ENCODE measurements at regions not wholly inside any gene's neighbourhood (a gene's known extent, or its start where the extent isn't known, plus 50 kb on each side); places are given as distances from the start of the nearest gene placed in this dataset.
"Not testable (repeated sequence)": the region's sequence is repeated elsewhere in the genome, so short reads cannot be mapped to it uniquely, and the experiment has no call there.

- H3K27ac ChIP-seq (ENCODE audit: low read length): no peak overlapping the region
- no peak for ATAC-seq
- intact Hi-C loops (cut with DNase I): no loop called here
Observed at GRCh38 chr13:31385540-31385939, 185.8 kb downstream of the B3GLCT start.

DNA sequence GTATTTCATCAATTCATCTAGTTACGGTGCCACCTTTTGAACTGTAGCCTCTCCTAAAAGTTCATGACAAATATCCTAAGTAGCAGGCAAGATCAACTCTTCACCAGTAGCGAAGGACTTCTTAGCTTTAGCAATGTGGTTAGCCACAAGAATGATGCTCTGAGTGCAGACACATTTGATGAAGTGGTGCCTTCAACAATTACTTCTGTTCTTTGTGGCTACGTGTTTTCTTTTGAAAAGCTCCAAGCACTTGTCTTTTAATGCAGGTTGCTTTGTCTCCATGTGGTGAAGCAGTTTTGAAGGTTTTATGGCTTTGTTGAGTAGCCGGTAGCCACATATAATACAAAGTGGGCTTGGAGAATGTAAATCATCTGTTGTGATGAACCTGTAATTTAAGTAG is 194.7 kb downstream of the B3GLCT start:
- intact Hi-C loops (cut with DNase I): no loop called here
- no peak for ATAC-seq
- H3K27me3 ChIP-seq (ENCODE audit: control insufficient read depth, insufficient read depth): no peaks in the 10 kb centered on the region
- no peaks in the 10 kb centered on the region for H3K4me1 ChIP-seq (ENCODE audit: control insufficient read depth, insufficient read depth, low read length)
- H3K4me3 ChIP-seq (ENCODE audit: low read length): no peak overlapping the region
- H3K9me3 ChIP-seq (ENCODE audit: control insufficient read depth, low read length): no peaks in the 10 kb centered on the region
- WGBS: 85% methylated on average over 4 of the region's 4 CpGs
- DNase-seq: no peak
- H3K27ac ChIP-seq (ENCODE audit: low read length): no peak overlapping the region

More at GRCh38 chr13:31385540-31385939, 185.8 kb downstream of the B3GLCT start:
- no peaks in the 10 kb centered on the region for H3K9me3 ChIP-seq (ENCODE audit: control insufficient read depth, low read length)
- DNase-seq: no peak
- H3K4me1 ChIP-seq (ENCODE audit: control insufficient read depth, insufficient read depth, low read length): no peaks in the 10 kb centered on the region
- no peaks in the 10 kb centered on the region for H3K27me3 ChIP-seq (ENCODE audit: control insufficient read depth, insufficient read depth)
- 58% methylated on average over 5 of the region's 5 CpGs for WGBS
- no peak overlapping the region for H3K4me3 ChIP-seq (ENCODE audit: low read length)

DNA sequence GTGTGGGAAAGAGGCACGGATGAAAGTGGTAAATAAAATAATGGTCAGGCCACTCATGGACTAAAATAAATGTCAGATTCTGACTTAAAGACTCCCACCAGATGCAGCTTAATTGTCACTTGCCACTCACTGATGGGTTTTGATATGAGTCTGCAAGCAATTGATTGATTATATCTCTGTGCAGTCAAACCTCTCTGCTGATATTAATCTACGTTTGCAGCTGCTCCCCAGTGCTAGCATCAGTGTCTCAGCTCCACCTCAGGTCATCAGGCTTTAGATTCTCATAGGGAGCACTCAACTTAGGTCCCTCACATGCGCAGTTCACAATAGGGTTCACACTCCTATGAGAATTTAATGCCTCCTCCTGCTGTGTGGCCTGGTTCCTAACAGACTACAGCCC is 195.3 kb downstream of the B3GLCT start:
- 79% methylated on average over 3 of the region's 3 CpGs for WGBS
- ATAC-seq: no peak
- no peaks in the 10 kb centered on the region for H3K4me1 ChIP-seq (ENCODE audit: control insufficient read depth, insufficient read depth, low read length)
- no peaks in the 10 kb centered on the region for H3K27me3 ChIP-seq (ENCODE audit: control insufficient read depth, insufficient read depth)
- intact Hi-C loops (cut with DNase I): no loop called here
- DNase-seq: no peak
- H3K27ac ChIP-seq (ENCODE audit: low read length): no peak overlapping the region
- H3K4me3 ChIP-seq (ENCODE audit: low read length): no peak overlapping the region
- no peaks in the 10 kb centered on the region for H3K9me3 ChIP-seq (ENCODE audit: control insufficient read depth, low read length)

DNA sequence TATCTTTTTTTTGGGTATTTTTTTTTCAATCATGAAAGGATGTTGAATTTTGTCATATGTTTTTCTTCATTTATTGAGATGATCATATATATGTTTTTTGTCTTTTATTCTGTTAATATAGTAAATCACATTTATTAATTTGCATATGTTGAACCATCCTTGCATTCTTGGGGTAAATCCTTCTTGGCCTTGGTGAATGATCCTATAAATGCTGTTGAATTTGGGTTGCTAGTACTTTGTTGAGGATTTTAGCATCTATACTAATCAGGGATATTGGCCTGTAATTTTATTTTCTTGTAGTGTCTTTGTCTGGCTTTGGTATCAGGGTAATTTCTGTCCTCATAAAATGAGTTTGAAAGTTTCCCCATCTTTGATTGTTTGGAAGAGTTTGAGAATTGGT is 199.9 kb downstream of the B3GLCT start:
- H3K27me3 ChIP-seq (ENCODE audit: control insufficient read depth, insufficient read depth): no peaks in the 10 kb centered on the region
- intact Hi-C loops (cut with DNase I): no loop called here
- no peak overlapping the region for H3K4me3 ChIP-seq (ENCODE audit: low read length)
- H3K9me3 ChIP-seq (ENCODE audit: control insufficient read depth, low read length): no peaks in the 10 kb centered on the region
- H3K27ac ChIP-seq (ENCODE audit: low read length): no peak overlapping the region
- ATAC-seq (no peak), DNase-seq (no peak)
- H3K4me1 ChIP-seq (ENCODE audit: control insufficient read depth, insufficient read depth, low read length): no peaks in the 10 kb centered on the region

DNA sequence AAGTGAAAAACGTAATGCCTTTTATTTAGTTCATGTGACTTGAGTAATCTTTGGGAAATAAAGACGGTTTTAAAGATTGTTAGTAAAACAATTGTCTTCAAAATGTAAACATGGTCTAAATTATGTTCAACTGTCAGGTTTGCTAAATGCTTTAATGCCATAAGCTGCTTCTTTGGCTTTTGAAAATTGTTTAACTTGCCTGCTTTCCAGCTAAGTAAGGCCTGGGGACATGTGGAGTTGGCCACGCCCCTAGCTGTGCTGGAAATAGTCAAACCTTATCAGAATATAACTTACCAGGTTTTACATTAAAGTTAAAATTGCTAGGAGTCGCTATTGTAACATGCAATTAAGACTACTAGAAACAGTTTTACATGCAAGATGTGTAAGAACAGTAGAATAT is 203.9 kb downstream of the B3GLCT start:
- H3K4me1 ChIP-seq (ENCODE audit: control insufficient read depth, insufficient read depth, low read length); H3K4me3 ChIP-seq (ENCODE audit: low read length); H3K27ac ChIP-seq (ENCODE audit: low read length); intact Hi-C loops (cut with DNase I); H3K9me3 ChIP-seq (ENCODE audit: control insufficient read depth, low read length); H3K27me3 ChIP-seq (ENCODE audit: control insufficient read depth, insufficient read depth); ATAC-seq; DNase-seq: not testable (repeated sequence)
- 83% methylated on average over 4 of the region's 4 CpGs for WGBS

- no peak overlapping the region for H3K27ac ChIP-seq (ENCODE audit: low read length)
- no peaks in the 10 kb centered on the region for H3K9me3 ChIP-seq (ENCODE audit: control insufficient read depth, low read length)
- H3K4me1 ChIP-seq (ENCODE audit: control insufficient read depth, insufficient read depth, low read length): no peaks in the 10 kb centered on the region
- no peaks in the 10 kb centered on the region for H3K27me3 ChIP-seq (ENCODE audit: control insufficient read depth, insufficient read depth)
- DNase-seq (no peak), ATAC-seq (no peak)
- intact Hi-C loops (cut with DNase I): no loop called here
- 90% methylated on average over 1 of the region's 1 CpG for WGBS
- H3K4me3 ChIP-seq (ENCODE audit: low read length): no peak overlapping the region
Observed at GRCh38 chr13:31408927-31409326, 209.2 kb downstream of the B3GLCT start.

- intact Hi-C loops (cut with DNase I): no loop called here
- DNase-seq (no peak), ATAC-seq (no peak)
- Histone ChIP-seq H3K4me1 (ENCODE audit: control insufficient read depth, insufficient read depth, low read length) (no peaks in the 10 kb centered on the region), H3K27me3 (ENCODE audit: control insufficient read depth, insufficient read depth) (no peaks in the 10 kb centered on the region), H3K9me3 (ENCODE audit: control insufficient read depth, low read length) (no peaks in the 10 kb centered on the region), H3K27ac (ENCODE audit: low read length) (no peak overlapping the region), H3K4me3 (ENCODE audit: low read length) (no peak overlapping the region)
- WGBS: 69% methylated on average over 6 of the region's 6 CpGs
Observed at GRCh38 chr13:31409678-31410356, 210.0 kb downstream of the B3GLCT start.

DNA sequence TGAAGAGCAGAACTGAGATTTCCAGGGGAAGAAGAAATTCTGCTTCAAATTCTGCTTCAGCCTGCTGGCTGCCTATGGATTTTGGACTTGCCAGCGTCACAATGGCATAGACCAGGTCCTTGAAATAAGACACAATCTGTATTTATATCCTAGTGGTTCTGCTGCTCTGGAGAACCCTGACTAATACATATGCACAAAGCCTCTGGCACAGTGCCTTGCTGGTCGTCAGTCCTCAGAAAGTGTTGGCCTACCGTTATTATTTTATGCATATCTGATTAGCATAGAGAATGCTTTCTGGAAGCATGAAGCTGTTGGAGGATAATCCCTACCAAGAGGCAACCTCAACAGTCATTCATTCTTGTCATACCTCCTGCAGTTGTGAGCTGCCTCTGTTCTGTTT is 213.7 kb downstream of the B3GLCT start:
- H3K27me3 ChIP-seq (ENCODE audit: control insufficient read depth, insufficient read depth): no peaks in the 10 kb centered on the region
- H3K4me3 ChIP-seq (ENCODE audit: low read length): no peak overlapping the region
- H3K4me1 ChIP-seq (ENCODE audit: control insufficient read depth, insufficient read depth, low read length): no peaks in the 10 kb centered on the region
- no peak for DNase-seq
- H3K27ac ChIP-seq (ENCODE audit: low read length): no peak overlapping the region
- no peak for ATAC-seq
- H3K9me3 ChIP-seq (ENCODE audit: control insufficient read depth, low read length): no peaks in the 10 kb centered on the region
- intact Hi-C loops (cut with DNase I): no loop called here
- 52% methylated on average over 3 of the region's 3 CpGs for WGBS

DNA sequence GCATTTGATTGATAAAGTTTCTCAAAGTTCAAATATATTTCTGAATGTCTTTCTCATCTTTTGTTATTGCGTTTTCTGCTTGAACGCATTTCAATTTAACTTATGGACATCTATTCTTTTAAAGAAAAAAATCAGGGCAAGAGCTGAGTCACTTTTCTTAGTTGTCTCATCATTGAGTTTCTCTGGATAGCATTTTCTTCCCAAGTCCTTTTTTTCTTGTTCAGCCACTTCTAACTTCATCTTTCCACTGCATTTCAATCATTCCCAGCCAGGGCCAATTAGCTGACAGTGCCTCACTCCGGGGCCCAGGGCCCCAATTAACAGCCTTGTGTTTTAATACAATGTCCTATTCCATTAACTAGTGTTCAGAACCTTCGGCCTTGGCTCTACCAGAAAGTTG is 216.3 kb downstream of the B3GLCT start:
- no peaks in the 10 kb centered on the region for H3K27me3 ChIP-seq (ENCODE audit: control insufficient read depth, insufficient read depth)
- no peak overlapping the region for H3K4me3 ChIP-seq (ENCODE audit: low read length)
- intact Hi-C loops (cut with DNase I): no loop called here
- H3K4me1 ChIP-seq (ENCODE audit: control insufficient read depth, insufficient read depth, low read length): no peaks in the 10 kb centered on the region
- ATAC-seq (no peak), DNase-seq (no peak)
- H3K27ac ChIP-seq (ENCODE audit: low read length): no peak overlapping the region
- no peaks in the 10 kb centered on the region for H3K9me3 ChIP-seq (ENCODE audit: control insufficient read depth, low read length)
- 86% methylated on average over 4 of the region's 4 CpGs for WGBS

GRCh38 chr13:31418186-31418585 is 218.4 kb downstream of the B3GLCT start:
- no peaks in the 10 kb centered on the region for H3K27me3 ChIP-seq (ENCODE audit: control insufficient read depth, insufficient read depth)
- WGBS: 87% methylated on average over 2 of the region's 2 CpGs
- no peak for ATAC-seq
- H3K27ac ChIP-seq (ENCODE audit: low read length): no peak overlapping the region
- intact Hi-C loops (cut with DNase I): no loop called here
- no peak overlapping the region for H3K4me3 ChIP-seq (ENCODE audit: low read length)
- no peaks in the 10 kb centered on the region for H3K4me1 ChIP-seq (ENCODE audit: control insufficient read depth, insufficient read depth, low read length)
- H3K9me3 ChIP-seq (ENCODE audit: control insufficient read depth, low read length): no peaks in the 10 kb centered on the region
- no peak for DNase-seq

- no peak for DNase-seq
- 62% methylated on average over 1 of the region's 1 CpG for WGBS
- Histone ChIP-seq H3K4me3 (ENCODE audit: low read length) (no peak overlapping the region), H3K27me3 (ENCODE audit: control insufficient read depth, insufficient read depth) (no peaks in the 10 kb centered on the region), H3K9me3 (ENCODE audit: control insufficient read depth, low read length) (no peaks in the 10 kb centered on the region), H3K4me1 (ENCODE audit: control insufficient read depth, insufficient read depth, low read length) (no peaks in the 10 kb centered on the region), H3K27ac (ENCODE audit: low read length) (no peak overlapping the region)
- no peak for ATAC-seq
- intact Hi-C loops (cut with DNase I): loop anchor here (5.0 to 10.0 kb wide), 4 partner anchors 184 to 249 kb away; partner anchors contain the start of gene B3GLCT (in 1 of the 4)
Observed at GRCh38 chr13:31421756-31422155, 222.0 kb downstream of the B3GLCT start.
